HG02798 (cell line): ENCODE measurements at regions not wholly inside any gene's neighbourhood (a gene's known extent, or its start where the extent isn't known, plus 50 kb on each side); places are given as distances from the start of the nearest gene placed in this dataset.
A peak's percentile ranks its signal among the peaks of the same experiment; 100 is the strongest.

Experiments
- ATAC-seq: cut with Tn5 transposase; IDR thresholded peaks from one replicate; pipeline ENCODE4 v1.9.1; 2021; ENCODE audit warnings: mild to moderate bottlenecking; ENCODE audit not compliant: unreplicated experiment, poor library complexity

GRCh38 chr4:155616117-155616516 lies 50.5 kb upstream of the GUCY1A1 start:
- ATAC-seq, result no peak

- ATAC-seq, result peak; percentile 58
Observed at GRCh38 chr4:155615081-155615887, 51.4 kb upstream of the GUCY1A1 start.

GRCh38 chr4:155614111-155614762 lies 52.4 kb upstream of the GUCY1A1 start:
- ATAC-seq, result no peak

GRCh38 chr4:155612074-155612473 lies 54.6 kb upstream of the GUCY1A1 start:
- ATAC-seq, result no peak

- ATAC-seq, result no peak
Observed at GRCh38 chr4:155611501-155611900, 55.1 kb upstream of the GUCY1A1 start.

GRCh38 chr4:155610143-155610542 lies 56.5 kb upstream of the GUCY1A1 start:
- no peak for ATAC-seq

- ATAC-seq, result peak; percentile 84
Observed at GRCh38 chr4:155609455-155610059, 57.1 kb upstream of the GUCY1A1 start.

GRCh38 chr4:155608225-155608885 lies 58.3 kb upstream of the GUCY1A1 start:
- ATAC-seq, result no peak

GRCh38 chr4:155607481-155607880 lies 59.2 kb upstream of the GUCY1A1 start:
- no peak for ATAC-seq

- no peak for ATAC-seq
Observed at GRCh38 chr4:155604718-155605626, 61.7 kb upstream of the GUCY1A1 start.

- ATAC-seq, result no peak
Observed at GRCh38 chr4:155603360-155603891, 63.2 kb upstream of the GUCY1A1 start.

GRCh38 chr4:155602351-155603140 lies 64.1 kb upstream of the GUCY1A1 start:
- no peak for ATAC-seq

- no peak for ATAC-seq
Observed at GRCh38 chr4:155600244-155600643, 66.4 kb upstream of the GUCY1A1 start.

- ATAC-seq, result no peak
Observed at GRCh38 chr4:155599596-155599995, 67.1 kb upstream of the GUCY1A1 start.

GRCh38 chr4:155599085-155599484 lies 67.6 kb upstream of the GUCY1A1 start:
- no peak for ATAC-seq

- no peak for ATAC-seq
Observed at GRCh38 chr4:155597933-155598451, 68.7 kb upstream of the GUCY1A1 start.

- ATAC-seq, result no peak
Observed at GRCh38 chr4:155597281-155597680, 69.4 kb upstream of the GUCY1A1 start.

GRCh38 chr4:155593793-155594192 lies 72.9 kb upstream of the GUCY1A1 start:
- ATAC-seq, result no peak

- ATAC-seq, result no peak
Observed at GRCh38 chr4:155592938-155593297, 73.7 kb upstream of the GUCY1A1 start.
